ENCODE measurements at regions not wholly inside any gene's neighbourhood (a gene's known extent, or its start where the extent isn't known, plus 50 kb on each side); places are given as distances from the start of the nearest gene placed in this dataset.

- H3K27ac Mint-ChIP-seq, result no peak overlapping the region
- DNase-seq (ENCODE audit: low spot score in 2 of 2), result no peak
Measured at GRCh38 chr14:55734731-55735130, 154.7 kb downstream of the KTN1 start.

GRCh38 chr14:55739967-55740648, 160.1 kb downstream of the KTN1 start:
- Mint-ChIP-seq H3K36me3 (no peaks in the 10 kb centered on the region), H3K9me3 (peaks cover 0 to 10% of the 10 kb centered on the region in 2 donors), H3K27ac (no peak overlapping the region)
- ATAC-seq (no peak), DNase-seq (ENCODE audit: low spot score in 2 of 2) (no peak)

More at GRCh38 chr14:55734731-55735130, 154.7 kb downstream of the KTN1 start:
- ATAC-seq, result no peak
- peaks cover 0 to 10% of the 10 kb centered on the region in 2 donors for H3K9me3 Mint-ChIP-seq
- H3K36me3 Mint-ChIP-seq, result no peaks in the 10 kb centered on the region

- Mint-ChIP-seq H3K36me3 (no peaks in the 10 kb centered on the region), H3K27ac (no peak overlapping the region), H3K9me3 (peaks cover 0 to 10% of the 10 kb centered on the region in 2 donors)
- ATAC-seq (no peak), DNase-seq (ENCODE audit: low spot score in 2 of 2) (no peak)
Measured at GRCh38 chr14:55740649-55740989, 160.6 kb downstream of the KTN1 start.

GRCh38 chr14:55741240-55741639, 161.2 kb downstream of the KTN1 start:
- Mint-ChIP-seq H3K27ac (no peak overlapping the region), H3K36me3 (no peaks in the 10 kb centered on the region), H3K9me3 (peaks cover 0 to 7% of the 10 kb centered on the region in 2 donors)
- DNase-seq (ENCODE audit: low spot score in 2 of 2) (no peak), ATAC-seq (no peak)

GRCh38 chr14:55743551-55743950, 163.5 kb downstream of the KTN1 start:
- Mint-ChIP-seq H3K36me3 (no peaks in the 10 kb centered on the region), H3K27ac (no peak overlapping the region), H3K9me3 (no peaks in the 10 kb centered on the region)
- ATAC-seq, result no peak
- DNase-seq (ENCODE audit: low spot score in 2 of 2), result no peak

GRCh38 chr14:55744321-55744720, 164.3 kb downstream of the KTN1 start:
- H3K9me3 Mint-ChIP-seq, result no peaks in the 10 kb centered on the region
- H3K36me3 Mint-ChIP-seq, result no peaks in the 10 kb centered on the region
- ATAC-seq (no peak), DNase-seq (ENCODE audit: low spot score in 2 of 2) (no peak)
- H3K27ac Mint-ChIP-seq, result no peak overlapping the region

- no peak overlapping the region for H3K27ac Mint-ChIP-seq
- ATAC-seq (no peak), DNase-seq (ENCODE audit: low spot score in 2 of 2) (no peak)
- H3K36me3 Mint-ChIP-seq, result no peaks in the 10 kb centered on the region
- no peaks in the 10 kb centered on the region for H3K9me3 Mint-ChIP-seq
Measured at GRCh38 chr14:55745906-55746305, 165.9 kb downstream of the KTN1 start.

- DNase-seq (ENCODE audit: low spot score in 2 of 2) (no peak), ATAC-seq (no peak)
- Mint-ChIP-seq H3K27ac (no peak overlapping the region), H3K36me3 (no peaks in the 10 kb centered on the region), H3K9me3 (no peaks in the 10 kb centered on the region)
Measured at GRCh38 chr14:55746558-55746957, 166.6 kb downstream of the KTN1 start.

- Mint-ChIP-seq H3K36me3 (no peaks in the 10 kb centered on the region), H3K27ac (no peak overlapping the region), H3K9me3 (no peaks in the 10 kb centered on the region)
- ATAC-seq (no peak), DNase-seq (ENCODE audit: low spot score in 2 of 2) (no peak)
Measured at GRCh38 chr14:55747186-55747585, 167.2 kb downstream of the KTN1 start.

GRCh38 chr14:55749201-55749812, 169.3 kb downstream of the KTN1 start:
- no peak for DNase-seq (ENCODE audit: low spot score in 2 of 2)
- no peaks in the 10 kb centered on the region for H3K9me3 Mint-ChIP-seq
- no peak overlapping the region for H3K27ac Mint-ChIP-seq
- no peak for ATAC-seq
- H3K36me3 Mint-ChIP-seq, result no peaks in the 10 kb centered on the region

GRCh38 chr14:55749946-55750345, 169.9 kb downstream of the KTN1 start:
- Mint-ChIP-seq H3K36me3 (no peaks in the 10 kb centered on the region), H3K27ac (no peak overlapping the region), H3K9me3 (no peaks in the 10 kb centered on the region)
- ATAC-seq, result no peak
- DNase-seq (ENCODE audit: low spot score in 2 of 2), result no peak

GRCh38 chr14:55752580-55753390, 172.8 kb downstream of the KTN1 start:
- ATAC-seq (no peak), DNase-seq (ENCODE audit: low spot score in 2 of 2) (no peak)
- H3K36me3 Mint-ChIP-seq, result no peaks in the 10 kb centered on the region
- no peak overlapping the region for H3K27ac Mint-ChIP-seq
- no peaks in the 10 kb centered on the region for H3K9me3 Mint-ChIP-seq

- H3K27ac Mint-ChIP-seq, result no peak overlapping the region
- no peaks in the 10 kb centered on the region for H3K36me3 Mint-ChIP-seq
- ATAC-seq (no peak), DNase-seq (ENCODE audit: low spot score in 2 of 2) (no peak)
- H3K9me3 Mint-ChIP-seq, result no peaks in the 10 kb centered on the region
Measured at GRCh38 chr14:55754471-55754870, 174.5 kb downstream of the KTN1 start.

GRCh38 chr14:55754871-55755270, 174.9 kb downstream of the KTN1 start:
- DNase-seq (ENCODE audit: low spot score in 2 of 2) (no peak), ATAC-seq (no peak)
- Mint-ChIP-seq H3K36me3 (no peaks in the 10 kb centered on the region), H3K27ac (no peak overlapping the region), H3K9me3 (no peaks in the 10 kb centered on the region)

GRCh38 chr14:55756078-55756477, 176.1 kb downstream of the KTN1 start:
- H3K27ac Mint-ChIP-seq, result no peak overlapping the region
- ATAC-seq (no peak), DNase-seq (ENCODE audit: low spot score in 2 of 2) (no peak)
- H3K9me3 Mint-ChIP-seq, result no peaks in the 10 kb centered on the region
- no peaks in the 10 kb centered on the region for H3K36me3 Mint-ChIP-seq

- DNase-seq (ENCODE audit: low spot score in 2 of 2) (no peak), ATAC-seq (no peak)
- H3K27ac Mint-ChIP-seq, result no peak overlapping the region
- H3K36me3 Mint-ChIP-seq, result no peaks in the 10 kb centered on the region
- no peaks in the 10 kb centered on the region for H3K9me3 Mint-ChIP-seq
Measured at GRCh38 chr14:55756557-55756956, 176.6 kb downstream of the KTN1 start.

- ATAC-seq (no peak), DNase-seq (ENCODE audit: low spot score in 2 of 2) (no peak)
- Mint-ChIP-seq H3K36me3 (no peaks in the 10 kb centered on the region), H3K9me3 (no peaks in the 10 kb centered on the region), H3K27ac (no peak overlapping the region)
Measured at GRCh38 chr14:55758796-55759195, 178.8 kb downstream of the KTN1 start.

All from activated naive CD4-positive, alpha-beta T cell treated with anti-CD3 and anti-CD28 coated beads, Interleukin-2, amount 50 U/mL, for 72 hours (primary cell).